CD4-positive, alpha-beta T cell (primary cell): ENCODE measurements at regions not wholly inside any gene's neighbourhood (a gene's known extent, or its start where the extent isn't known, plus 50 kb on each side); places are given as distances from the start of the nearest gene placed in this dataset.

Experiments used
- ATAC-seq: fragments of 200-7000 bp; cut with Tn5 transposase; one replicate; pipeline ENCODE4 v1.10.0; 2022; ENCODE audit warnings: mild to moderate bottlenecking; ENCODE audit not compliant: poor library complexity
- CTCF ChIA-PET: fragments of 350-600 bp; sonication (Branson Sonifier 250); formaldehyde crosslinking; loops from one replicate; lab custom pipeline; 2021; ENCODE audit warnings: antibody characterized with exemption, inconsistent platforms; lab: Charles Lee
- POLR2A ChIA-PET: fragments of 350-600 bp; sonication (Branson Sonifier 250); formaldehyde crosslinking; loops from one replicate; lab custom pipeline; 2021; ENCODE audit warnings: antibody characterized with exemption, inconsistent platforms; lab: Charles Lee
- DNase-seq, 14 experiments: peaks; one replicate each; pipeline ENCODE4 v3.0.0-alpha.2; 2013 to 2020; ENCODE audit warnings: mixed read lengths in 2 of 14
- H3K27ac ChIP-seq, 2 donors: one replicate each; pipeline versions ENCODE4 v1.5.1 to v1.7.0; 2013; ENCODE audit warnings: low read length in 2 of 2, low read depth in 1 of 2, mild to moderate bottlenecking in 1 of 2
- H3K27me3 ChIP-seq, 2 experiments: 1 replicate in 1 of 2; 2 replicates in 1 of 2; pipeline versions ENCODE4 v1.6.1 to v1.7.0; 2013; ENCODE audit warnings: low read length in 2 of 2, control low read depth in 1 of 2, mild to moderate bottlenecking in 1 of 2, moderate library complexity in 1 of 2; ENCODE audit not compliant: insufficient read depth in 2 of 2, control insufficient read depth in 1 of 2
- H3K36me3 ChIP-seq: one replicate; pipeline ENCODE4 v1.6.1; 2013; ENCODE audit warnings: low read length, control low read depth; ENCODE audit not compliant: insufficient read depth
- H3K4me1 ChIP-seq: one replicate; pipeline ENCODE4 v1.6.1; 2013; ENCODE audit warnings: low read length, control low read depth; ENCODE audit not compliant: insufficient read depth
- H3K4me3 ChIP-seq: one replicate; pipeline ENCODE4 v1.5.1; 2013; ENCODE audit warnings: mild to moderate bottlenecking, low read length, moderate library complexity
- H3K9me3 ChIP-seq, 2 experiments: 1 replicate in 1 of 2; 2 replicates in 1 of 2; pipeline versions ENCODE4 v1.6.1 to v1.7.0; 2013; ENCODE audit warnings: low read length in 2 of 2, mild to moderate bottlenecking in 2 of 2, control low read depth in 1 of 2, moderate library complexity in 1 of 2; ENCODE audit not compliant: control insufficient read depth in 1 of 2, insufficient read depth in 1 of 2
- H3K27ac Mint-ChIP-seq: one replicate; pipeline ENCODE4 v1.8.0; 2020; ENCODE audit warnings: mixed read lengths
- H3K27me3 Mint-ChIP-seq: one replicate; pipeline ENCODE4 v1.8.0; 2021; ENCODE audit warnings: mixed read lengths
- H3K36me3 Mint-ChIP-seq: one replicate; pipeline ENCODE4 v1.8.0; 2021; ENCODE audit warnings: low read depth, mixed read lengths
- H3K4me1 Mint-ChIP-seq: one replicate; pipeline ENCODE4 v1.8.0; 2021; ENCODE audit warnings: low read depth, mixed read lengths
- H3K4me3 Mint-ChIP-seq: one replicate; pipeline ENCODE4 v1.8.0; 2020; ENCODE audit warnings: mild to moderate bottlenecking, mixed read lengths
- H3K9me3 Mint-ChIP-seq: one replicate; pipeline ENCODE4 v1.8.0; 2020; ENCODE audit warnings: mixed read lengths
- intact Hi-C, 2 experiments: fragments of 100-400 bp; cut with DNase I in 1 of 2; cut with micrococcal nuclease in 1 of 2; formaldehyde crosslinking; loops; one replicate each; pipeline versions ENCODE4 v1.15.1 to v1.9.0; 2023 to 2025; cut with DNase I, micrococcal nuclease
- TF ChIP-seq, protein P1 (sequence below): fragments of 200-600 bp; IDR thresholded peaks from one replicate; pipeline ENCODE4 v1.8.0; 2022; ENCODE audit warnings: antibody characterized with exemption, mild to moderate bottlenecking

DNA sequence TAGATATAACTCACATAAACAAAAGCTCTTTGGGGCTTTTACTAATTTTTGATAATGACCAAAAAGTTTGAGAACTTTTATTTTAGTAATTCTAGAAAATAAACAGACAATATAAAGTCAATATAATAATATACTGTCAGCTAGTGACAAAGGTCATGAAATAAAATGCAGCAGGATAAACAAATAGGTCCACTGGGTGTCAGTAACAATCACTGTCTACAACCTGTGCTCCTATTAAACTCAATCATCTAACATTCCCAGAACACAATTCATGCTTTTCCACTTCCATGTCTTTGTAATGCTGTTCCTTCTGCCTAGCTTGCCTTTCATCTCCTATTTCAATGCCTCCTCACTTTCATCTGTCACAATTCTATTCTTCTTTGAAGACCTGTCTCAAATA is 186.1 kb downstream of the GIPC2 start:
- CTCF ChIA-PET, result no interaction called here

DNA sequence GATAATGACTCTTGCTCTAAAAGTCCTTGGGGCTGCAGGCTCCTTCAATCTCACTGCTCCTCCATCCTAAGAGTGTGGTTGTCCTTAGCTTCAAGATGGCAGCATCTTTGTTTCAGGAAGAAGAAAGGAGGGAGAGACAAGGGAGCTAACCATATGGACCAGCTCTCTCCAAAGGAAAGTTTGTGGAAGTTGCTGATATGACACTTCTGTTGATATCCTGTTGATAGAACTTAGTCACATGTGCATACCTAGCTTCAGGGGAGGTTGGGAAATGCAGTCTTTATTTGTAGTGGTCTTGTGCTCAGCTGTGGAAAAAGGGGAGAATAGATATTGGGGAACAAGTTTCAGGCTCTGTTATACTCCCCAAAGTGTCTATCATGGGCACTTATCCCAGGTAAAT is 186.9 kb downstream of the GIPC2 start:
- no peak overlapping the region for H3K27ac ChIP-seq
- ATAC-seq (no peak), DNase-seq (no peak)
- no peaks in the 10 kb centered on the region for H3K4me1 ChIP-seq
- no peaks in the 10 kb centered on the region for H3K27me3 ChIP-seq
- H3K36me3 ChIP-seq, result no peaks in the 10 kb centered on the region
- Mint-ChIP-seq H3K27me3 (no peaks in the 10 kb centered on the region), H3K4me3 (no peak overlapping the region), H3K36me3 (no peaks in the 10 kb centered on the region), H3K9me3 (no peaks in the 10 kb centered on the region), H3K4me1 (no peaks in the 10 kb centered on the region), H3K27ac (no peak overlapping the region)
- ChIA-PET CTCF (no interaction called here), POLR2A (no interaction called here)
- H3K9me3 ChIP-seq, result no peaks in the 10 kb centered on the region
- no peak overlapping the region for H3K4me3 ChIP-seq
- TF ChIP-seq, protein P1, sequence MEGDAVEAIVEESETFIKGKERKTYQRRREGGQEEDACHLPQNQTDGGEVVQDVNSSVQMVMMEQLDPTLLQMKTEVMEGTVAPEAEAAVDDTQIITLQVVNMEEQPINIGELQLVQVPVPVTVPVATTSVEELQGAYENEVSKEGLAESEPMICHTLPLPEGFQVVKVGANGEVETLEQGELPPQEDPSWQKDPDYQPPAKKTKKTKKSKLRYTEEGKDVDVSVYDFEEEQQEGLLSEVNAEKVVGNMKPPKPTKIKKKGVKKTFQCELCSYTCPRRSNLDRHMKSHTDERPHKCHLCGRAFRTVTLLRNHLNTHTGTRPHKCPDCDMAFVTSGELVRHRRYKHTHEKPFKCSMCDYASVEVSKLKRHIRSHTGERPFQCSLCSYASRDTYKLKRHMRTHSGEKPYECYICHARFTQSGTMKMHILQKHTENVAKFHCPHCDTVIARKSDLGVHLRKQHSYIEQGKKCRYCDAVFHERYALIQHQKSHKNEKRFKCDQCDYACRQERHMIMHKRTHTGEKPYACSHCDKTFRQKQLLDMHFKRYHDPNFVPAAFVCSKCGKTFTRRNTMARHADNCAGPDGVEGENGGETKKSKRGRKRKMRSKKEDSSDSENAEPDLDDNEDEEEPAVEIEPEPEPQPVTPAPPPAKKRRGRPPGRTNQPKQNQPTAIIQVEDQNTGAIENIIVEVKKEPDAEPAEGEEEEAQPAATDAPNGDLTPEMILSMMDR, result no peak
- intact Hi-C loops, result no loop called here

More for the DNA sequence above, 186.1 kb downstream of the GIPC2 start:
- POLR2A ChIA-PET, result no interaction called here
- Histone ChIP-seq H3K9me3 (no peaks in the 10 kb centered on the region), H3K36me3 (no peaks in the 10 kb centered on the region), H3K4me1 (no peaks in the 10 kb centered on the region), H3K27me3 (peaks cover 0 to under 1% of the 10 kb centered on the region in 2 experiments), H3K27ac (no peak overlapping the region), H3K4me3 (no peak overlapping the region)
- H3K4me3 Mint-ChIP-seq, result no peak overlapping the region
- H3K4me1 Mint-ChIP-seq, result no peaks in the 10 kb centered on the region
- ATAC-seq (no peak), DNase-seq (no peak)
- H3K36me3 Mint-ChIP-seq, result no peaks in the 10 kb centered on the region
- TF ChIP-seq, protein P1, result no peak
- H3K27ac Mint-ChIP-seq, result no peak overlapping the region
- intact Hi-C loops, result no loop called here
- H3K27me3 Mint-ChIP-seq, result no peaks in the 10 kb centered on the region
- H3K9me3 Mint-ChIP-seq, result no peaks in the 10 kb centered on the region

DNA sequence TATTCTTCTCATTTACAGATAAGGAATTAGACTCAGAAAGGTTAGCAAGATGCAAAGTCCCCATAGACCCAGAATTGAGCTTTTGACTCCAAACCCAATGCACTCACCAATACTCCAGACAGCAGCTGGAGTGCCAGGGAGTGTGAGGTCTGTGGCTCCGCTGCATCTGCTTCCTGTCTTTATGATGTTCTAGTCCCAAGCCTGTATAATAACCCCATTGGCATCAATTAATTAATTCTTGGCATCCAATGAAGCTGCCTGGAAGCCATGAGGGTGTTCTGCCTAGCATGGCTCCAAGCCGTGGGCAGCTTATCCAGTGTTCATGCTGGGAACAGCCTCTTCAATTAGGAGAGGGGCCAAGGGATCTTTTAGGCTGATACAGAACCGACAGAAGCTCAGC is 188.7 kb downstream of the GIPC2 start:
- POLR2A ChIA-PET, result no interaction called here
- no peak overlapping the region for H3K27ac Mint-ChIP-seq
- no peak overlapping the region for H3K4me3 Mint-ChIP-seq
- no peak for DNase-seq
- ATAC-seq, result no peak
- H3K36me3 Mint-ChIP-seq, result no peaks in the 10 kb centered on the region
- Histone ChIP-seq H3K36me3 (no peaks in the 10 kb centered on the region), H3K27me3 (no peaks in the 10 kb centered on the region), H3K4me1 (no peaks in the 10 kb centered on the region), H3K9me3 (no peaks in the 10 kb centered on the region), H3K27ac (no peak overlapping the region), H3K4me3 (no peak overlapping the region)
- CTCF ChIA-PET, result no interaction called here
- H3K9me3 Mint-ChIP-seq, result no peaks in the 10 kb centered on the region
- H3K27me3 Mint-ChIP-seq, result no peaks in the 10 kb centered on the region
- intact Hi-C loops, result no loop called here
- TF ChIP-seq, protein P1, result no peak
- no peaks in the 10 kb centered on the region for H3K4me1 Mint-ChIP-seq
